Retinal pigment epithelial cell (primary cell): ENCODE measurements at regions not wholly inside any gene's neighbourhood (a gene's known extent, or its start where the extent isn't known, plus 50 kb on each side); places are given as distances from the start of the nearest gene placed in this dataset.

Experiments used
- DNase-seq: peaks from one replicate; pipeline ENCODE4 v3.0.0-alpha.2; 2010; ENCODE audit warnings: low read depth
- H3K4me3 ChIP-seq: 2 replicates; pipeline ENCODE4 v1.5.1; 2011; ENCODE audit warnings: mild to moderate bottlenecking, low read length, control low read depth, moderate library complexity
- CTCF ChIP-seq: conservative IDR thresholded peaks from 2 replicates; pipeline ENCODE4 v1.5.1; 2011; ENCODE audit warnings: low read depth, low read length, control low read depth, inconsistent platforms

- TF ChIP-seq CTCF: no peak
- DNase-seq: no peak
Measured at GRCh38 chrX:43238461-43238945, 417.6 kb upstream of the MAOA start.

GRCh38 chrX:43239356-43239755, 416.7 kb upstream of the MAOA start:
- no peak for DNase-seq
- H3K4me3 ChIP-seq: no peak overlapping the region
- TF ChIP-seq CTCF: no peak

More at GRCh38 chrX:43238461-43238945, 417.6 kb upstream of the MAOA start:
- H3K4me3 ChIP-seq: no peak overlapping the region

- H3K4me3 ChIP-seq: no peak overlapping the region
- DNase-seq: no peak
- TF ChIP-seq CTCF: no peak
Measured at GRCh38 chrX:43255596-43255995, 400.5 kb upstream of the MAOA start.

GRCh38 chrX:43266487-43266886, 389.6 kb upstream of the MAOA start:
- H3K4me3 ChIP-seq: no peak overlapping the region
- TF ChIP-seq CTCF: no peak
- DNase-seq: no peak

GRCh38 chrX:43267652-43268051, 388.4 kb upstream of the MAOA start:
- TF ChIP-seq CTCF: no peak

GRCh38 chrX:43269201-43269600, 386.9 kb upstream of the MAOA start:
- no peak for DNase-seq
- no peak overlapping the region for H3K4me3 ChIP-seq
- no peak for TF ChIP-seq CTCF

More at GRCh38 chrX:43267652-43268051, 388.4 kb upstream of the MAOA start:
- no peak for DNase-seq
- H3K4me3 ChIP-seq: no peak overlapping the region

GRCh38 chrX:43277879-43278278, 378.2 kb upstream of the MAOA start:
- TF ChIP-seq CTCF: no peak
- H3K4me3 ChIP-seq: no peak overlapping the region
- no peak for DNase-seq
